Fibroblast of the conjunctiva (primary cell): ENCODE measurements at regions not wholly inside any gene's neighbourhood (a gene's known extent, or its start where the extent isn't known, plus 50 kb on each side); places are given as distances from the start of the nearest gene placed in this dataset.

ENCODE experiments used
- DNase-seq: peaks from one replicate; pipeline ENCODE4 v3.0.0-alpha.2; 2010; ENCODE audit warnings: low read depth

- DNase-seq = no peak
Observed at GRCh38 chr11:119937412-119937811, 200.5 kb downstream of the TRIM29 start.

- no peak for DNase-seq
Observed at GRCh38 chr11:119936426-119936825, 201.5 kb downstream of the TRIM29 start.

- no peak for DNase-seq
Observed at GRCh38 chr11:119935349-119935925, 202.5 kb downstream of the TRIM29 start.

- DNase-seq = no peak
Observed at GRCh38 chr11:119934866-119935265, 203.0 kb downstream of the TRIM29 start.

- DNase-seq = no peak
Observed at GRCh38 chr11:119934267-119934666, 203.6 kb downstream of the TRIM29 start.

- DNase-seq = no peak
Observed at GRCh38 chr11:119933584-119933983, 204.3 kb downstream of the TRIM29 start.

- DNase-seq = no peak
Observed at GRCh38 chr11:119932828-119933562, 204.0 kb upstream of the NECTIN1 start.

- DNase-seq = no peak
Observed at GRCh38 chr11:119928047-119928446, 199.0 kb upstream of the NECTIN1 start.

- no peak for DNase-seq
Observed at GRCh38 chr11:119924017-119924416, 195.0 kb upstream of the NECTIN1 start.

GRCh38 chr11:119921571-119921970 is 192.6 kb upstream of the NECTIN1 start:
- no peak for DNase-seq

GRCh38 chr11:119920666-119921387 is 191.8 kb upstream of the NECTIN1 start:
- no peak for DNase-seq

- no peak for DNase-seq
Observed at GRCh38 chr11:119919656-119920055, 190.7 kb upstream of the NECTIN1 start.

GRCh38 chr11:119918347-119918746 is 189.3 kb upstream of the NECTIN1 start:
- no peak for DNase-seq

- no peak for DNase-seq
Observed at GRCh38 chr11:119916568-119916967, 187.6 kb upstream of the NECTIN1 start.

- no peak for DNase-seq
Observed at GRCh38 chr11:119912229-119912628, 183.2 kb upstream of the NECTIN1 start.

- DNase-seq = no peak
Observed at GRCh38 chr11:119910650-119911049, 181.7 kb upstream of the NECTIN1 start.

GRCh38 chr11:119910051-119910450 is 181.1 kb upstream of the NECTIN1 start:
- DNase-seq = no peak

- no peak for DNase-seq
Observed at GRCh38 chr11:119909495-119909894, 180.5 kb upstream of the NECTIN1 start.

GRCh38 chr11:119909077-119909476 is 180.1 kb upstream of the NECTIN1 start:
- DNase-seq = no peak

GRCh38 chr11:119908573-119908904 is 179.5 kb upstream of the NECTIN1 start:
- no peak for DNase-seq

GRCh38 chr11:119907878-119908572 is 179.0 kb upstream of the NECTIN1 start:
- no peak for DNase-seq

GRCh38 chr11:119907122-119907851 is 178.3 kb upstream of the NECTIN1 start:
- no peak for DNase-seq
